ENCODE measurements at regions not wholly inside any gene's neighbourhood (a gene's known extent, or its start where the extent isn't known, plus 50 kb on each side); places are given as distances from the start of the nearest gene placed in this dataset.
"Not testable (repeated sequence)": the region's sequence is repeated elsewhere in the genome, so short reads cannot be mapped to it uniquely, and the experiment has no call there.

DNA sequence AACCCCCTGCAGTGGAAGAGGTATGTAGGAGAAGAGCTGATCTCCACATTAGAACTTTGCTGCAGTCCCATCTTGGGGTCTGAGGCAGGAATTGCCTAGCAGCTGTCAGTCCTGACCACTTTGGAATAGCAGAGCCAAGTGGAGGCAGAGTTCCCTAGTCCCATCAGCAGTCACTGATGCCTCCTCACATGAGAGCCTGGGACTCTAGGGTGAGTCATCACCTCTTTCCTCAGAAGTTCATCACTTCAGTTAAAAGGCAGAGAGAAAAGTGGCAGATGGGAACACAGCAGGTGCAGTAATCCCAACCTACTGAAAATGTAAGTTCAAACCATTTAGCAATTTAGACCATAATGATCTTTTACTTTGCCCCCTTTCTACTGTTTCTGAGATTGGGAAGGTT lies 73.9 kb upstream of the MED14 start:
- Histone ChIP-seq H3K27ac (ENCODE audit: low read depth in 1 of 2, low read length in 2 of 2) (no peak overlapping the region), H3K4me3 (ENCODE audit: low read length) (no peak overlapping the region), H3K27me3 (ENCODE audit: control insufficient read depth in 1 of 2, insufficient read depth in 2 of 2, low read length in 2 of 2) (no peaks in the 10 kb centered on the region), H3K9me3 (ENCODE audit: control insufficient read depth in 1 of 2, insufficient read depth in 1 of 2, low read length in 2 of 2) (no peaks in the 10 kb centered on the region), H3K4me1 (ENCODE audit: insufficient read depth, low read length) (no peaks in the 10 kb centered on the region), H3K36me3 (ENCODE audit: insufficient read depth, low read length) (no peaks in the 10 kb centered on the region)
- DNase-seq (no peak), ATAC-seq (ENCODE audit: poor library complexity) (no peak)
- no peaks in the 10 kb centered on the region for H3K4me1 Mint-ChIP-seq (ENCODE audit: low read depth)
- POLR2A ChIA-PET = no interaction called here
- no peaks in the 10 kb centered on the region for H3K27me3 Mint-ChIP-seq
- TF ChIP-seq, protein P1, sequence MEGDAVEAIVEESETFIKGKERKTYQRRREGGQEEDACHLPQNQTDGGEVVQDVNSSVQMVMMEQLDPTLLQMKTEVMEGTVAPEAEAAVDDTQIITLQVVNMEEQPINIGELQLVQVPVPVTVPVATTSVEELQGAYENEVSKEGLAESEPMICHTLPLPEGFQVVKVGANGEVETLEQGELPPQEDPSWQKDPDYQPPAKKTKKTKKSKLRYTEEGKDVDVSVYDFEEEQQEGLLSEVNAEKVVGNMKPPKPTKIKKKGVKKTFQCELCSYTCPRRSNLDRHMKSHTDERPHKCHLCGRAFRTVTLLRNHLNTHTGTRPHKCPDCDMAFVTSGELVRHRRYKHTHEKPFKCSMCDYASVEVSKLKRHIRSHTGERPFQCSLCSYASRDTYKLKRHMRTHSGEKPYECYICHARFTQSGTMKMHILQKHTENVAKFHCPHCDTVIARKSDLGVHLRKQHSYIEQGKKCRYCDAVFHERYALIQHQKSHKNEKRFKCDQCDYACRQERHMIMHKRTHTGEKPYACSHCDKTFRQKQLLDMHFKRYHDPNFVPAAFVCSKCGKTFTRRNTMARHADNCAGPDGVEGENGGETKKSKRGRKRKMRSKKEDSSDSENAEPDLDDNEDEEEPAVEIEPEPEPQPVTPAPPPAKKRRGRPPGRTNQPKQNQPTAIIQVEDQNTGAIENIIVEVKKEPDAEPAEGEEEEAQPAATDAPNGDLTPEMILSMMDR (IDR thresholded peaks at IDR 0.05) = no peak
- H3K36me3 Mint-ChIP-seq (ENCODE audit: low read depth) = no peaks in the 10 kb centered on the region
- intact Hi-C loops (cut with DNase I, micrococcal nuclease) = no loop called here
- H3K9me3 Mint-ChIP-seq = no peaks in the 10 kb centered on the region
- CTCF ChIA-PET = interaction anchor here (0.7 kb wide), 1 partner anchor 16 kb away, joined by 3 read pairs; no protein-coding TSS in a partner anchor
- H3K4me3 Mint-ChIP-seq = no peak overlapping the region
- H3K27ac Mint-ChIP-seq = no peak overlapping the region

DNA sequence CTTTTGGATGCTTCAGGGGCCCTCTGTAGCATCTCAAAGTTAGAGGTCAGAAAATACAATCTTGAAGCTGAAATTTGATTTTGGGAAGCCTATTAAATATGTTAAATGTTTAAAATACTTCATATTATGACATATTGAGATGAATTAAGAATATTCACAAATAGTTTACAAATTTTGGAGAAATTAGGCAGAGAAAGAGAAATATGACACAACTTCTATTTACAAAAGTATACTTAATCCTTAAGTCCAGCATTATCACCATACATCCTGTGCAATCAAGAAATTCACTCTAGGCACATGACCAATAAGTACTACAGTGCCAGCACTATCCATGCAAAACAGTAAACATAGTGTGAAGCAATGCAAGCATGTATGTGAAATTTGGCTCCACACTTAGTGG lies 79.7 kb upstream of the MED14 start:
- H3K27me3 ChIP-seq (ENCODE audit: control insufficient read depth in 1 of 2, insufficient read depth in 2 of 2, low read length in 2 of 2); H3K4me1 ChIP-seq (ENCODE audit: insufficient read depth, low read length); H3K27me3 Mint-ChIP-seq; H3K4me1 Mint-ChIP-seq (ENCODE audit: low read depth); CTCF ChIA-PET; ATAC-seq (ENCODE audit: poor library complexity); POLR2A ChIA-PET; H3K36me3 Mint-ChIP-seq (ENCODE audit: low read depth); H3K36me3 ChIP-seq (ENCODE audit: insufficient read depth, low read length); H3K9me3 Mint-ChIP-seq; H3K27ac ChIP-seq (ENCODE audit: low read depth in 1 of 2, low read length in 2 of 2); H3K27ac Mint-ChIP-seq; H3K9me3 ChIP-seq (ENCODE audit: control insufficient read depth in 1 of 2, insufficient read depth in 1 of 2, low read length in 2 of 2); H3K4me3 ChIP-seq (ENCODE audit: low read length); H3K4me3 Mint-ChIP-seq; DNase-seq; intact Hi-C loops (cut with DNase I, micrococcal nuclease): not testable (repeated sequence)

DNA sequence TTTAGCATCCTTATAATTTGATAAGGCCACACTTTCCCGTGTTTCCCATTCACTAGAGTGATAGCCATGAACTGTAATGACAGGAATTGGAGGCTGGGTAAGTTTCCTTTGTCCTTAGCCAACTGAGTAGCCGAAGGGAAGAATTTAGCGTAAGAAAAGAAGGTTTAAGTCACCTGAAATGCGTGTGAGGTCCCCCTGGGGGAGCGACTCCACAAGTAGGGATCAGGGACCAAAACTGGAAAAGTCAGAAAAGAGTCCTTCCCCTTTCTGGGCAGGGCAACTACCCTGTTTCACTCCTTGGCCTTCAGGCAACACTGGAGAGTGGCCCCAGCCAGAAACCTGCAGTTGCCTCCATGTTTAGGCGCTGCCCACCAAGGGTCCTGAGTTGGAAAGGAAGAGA lies 81.6 kb upstream of the MED14 start:
- H3K4me3 ChIP-seq (ENCODE audit: low read length) = no peak overlapping the region
- no peaks in the 10 kb centered on the region for H3K27me3 Mint-ChIP-seq
- H3K27me3 ChIP-seq (ENCODE audit: control insufficient read depth in 1 of 2, insufficient read depth in 2 of 2, low read length in 2 of 2) = no peaks in the 10 kb centered on the region
- H3K36me3 Mint-ChIP-seq (ENCODE audit: low read depth) = no peaks in the 10 kb centered on the region
- intact Hi-C loops (cut with DNase I, micrococcal nuclease) = no loop called here
- H3K4me1 ChIP-seq (ENCODE audit: insufficient read depth, low read length) = no peaks in the 10 kb centered on the region
- no peak overlapping the region for H3K27ac ChIP-seq (ENCODE audit: low read depth in 1 of 2, low read length in 2 of 2)
- H3K4me3 Mint-ChIP-seq = no peak overlapping the region
- H3K27ac Mint-ChIP-seq = no peak overlapping the region
- H3K36me3 ChIP-seq (ENCODE audit: insufficient read depth, low read length) = no peaks in the 10 kb centered on the region
- ChIA-PET POLR2A (no interaction called here), CTCF (no interaction called here)
- TF ChIP-seq, protein P1 (IDR thresholded peaks at IDR 0.05) = no peak
- ATAC-seq (ENCODE audit: poor library complexity) = no peak
- no peaks in the 10 kb centered on the region for H3K9me3 ChIP-seq (ENCODE audit: control insufficient read depth in 1 of 2, insufficient read depth in 1 of 2, low read length in 2 of 2)
- no peaks in the 10 kb centered on the region for H3K4me1 Mint-ChIP-seq (ENCODE audit: low read depth)
- no peak for DNase-seq
- no peaks in the 10 kb centered on the region for H3K9me3 Mint-ChIP-seq

DNA sequence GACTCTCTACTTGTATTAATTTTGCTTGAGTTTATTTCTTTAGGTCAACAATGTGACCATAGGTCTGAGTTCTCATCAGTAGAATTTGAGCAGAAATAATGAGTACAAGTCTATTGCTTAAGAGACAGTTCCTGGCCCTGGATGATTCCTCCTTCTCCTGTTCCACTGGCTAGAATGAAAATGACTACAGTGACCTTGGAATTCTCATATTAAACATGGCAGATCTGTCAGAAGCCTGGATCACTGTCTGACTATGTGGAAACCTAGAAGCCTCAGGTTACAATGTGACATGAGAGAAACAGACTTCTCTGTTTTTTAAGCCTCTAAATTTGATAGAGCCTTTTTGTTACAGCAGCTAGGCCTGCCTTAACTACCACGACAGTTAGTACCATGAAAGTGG lies 82.9 kb upstream of the MED14 start:
- no peaks in the 10 kb centered on the region for H3K4me1 ChIP-seq (ENCODE audit: insufficient read depth, low read length)
- POLR2A ChIA-PET = no interaction called here
- Mint-ChIP-seq H3K27ac (no peak overlapping the region), H3K27me3 (no peaks in the 10 kb centered on the region), H3K4me1 (ENCODE audit: low read depth) (no peaks in the 10 kb centered on the region), H3K36me3 (ENCODE audit: low read depth) (no peaks in the 10 kb centered on the region), H3K9me3 (no peaks in the 10 kb centered on the region), H3K4me3 (no peak overlapping the region)
- peaks cover 0 to 3% of the 10 kb centered on the region in 2 experiments for H3K9me3 ChIP-seq (ENCODE audit: control insufficient read depth in 1 of 2, insufficient read depth in 1 of 2, low read length in 2 of 2)
- no peak for ATAC-seq (ENCODE audit: poor library complexity)
- no peak overlapping the region for H3K27ac ChIP-seq (ENCODE audit: low read depth in 1 of 2, low read length in 2 of 2)
- TF ChIP-seq, protein P1 (IDR thresholded peaks at IDR 0.05) = no peak
- DNase-seq = no peak
- H3K36me3 ChIP-seq (ENCODE audit: insufficient read depth, low read length) = no peaks in the 10 kb centered on the region
- no peaks in the 10 kb centered on the region for H3K27me3 ChIP-seq (ENCODE audit: control insufficient read depth in 1 of 2, insufficient read depth in 2 of 2, low read length in 2 of 2)
- no peak overlapping the region for H3K4me3 ChIP-seq (ENCODE audit: low read length)
- intact Hi-C loops (cut with DNase I, micrococcal nuclease) = no loop called here
- CTCF ChIA-PET = no interaction called here
